GM12891 (cell line): ENCODE measurements at regions not wholly inside any gene's neighbourhood (a gene's known extent, or its start where the extent isn't known, plus 50 kb on each side); places are given as distances from the start of the nearest gene placed in this dataset.

Experiments used
- DNase-seq: peaks from one replicate; pipeline ENCODE4 v3.0.0; 2011; ENCODE audit warnings: low spot score; ENCODE audit not compliant: insufficient read length
- FAIRE-seq: peaks from 2 replicates; lab custom pipeline; 2011; peaks lifted over from hg19 to GRCh38; lab: Jason Lieb, UNC
- PAX5 ChIP-seq: IDR thresholded peaks from 2 replicates; pipeline ENCODE4 v1.6.1; 2011; ENCODE audit warnings: low read length, moderate library complexity, mild to moderate bottlenecking; ENCODE audit not compliant: insufficient read depth, severe bottlenecking
- POLR2A ChIP-seq: IDR thresholded peaks from 2 replicates; pipeline ENCODE4 v1.6.1; 2011; ENCODE audit warnings: low read depth, low read length, control low read depth
- POLR2AphosphoS5 ChIP-seq: IDR thresholded peaks from 2 replicates; pipeline ENCODE4 v1.6.1; 2011; ENCODE audit warnings: low read depth, low read length, control low read depth
- POU2F2 ChIP-seq: IDR thresholded peaks from 2 replicates; pipeline ENCODE4 v1.6.1; 2011; ENCODE audit warnings: low read depth, mild to moderate bottlenecking, control low read depth, low read length, moderate library complexity
- SPI1 ChIP-seq: IDR thresholded peaks from 2 replicates; pipeline ENCODE4 v1.6.1; 2011; ENCODE audit warnings: low read depth, low read length, control low read depth
- TAF1 ChIP-seq: IDR thresholded peaks from 2 replicates; pipeline ENCODE4 v1.6.1; 2011; ENCODE audit warnings: low read depth, low read length, control low read depth

GRCh38 chr4:14008494-14008893, 381.0 kb upstream of the BOD1L1 start:
- no peak for TF ChIP-seq SPI1
- TF ChIP-seq POU2F2, result no peak
- TF ChIP-seq TAF1, result no peak
- no peak for TF ChIP-seq POLR2AphosphoS5
- no peak for TF ChIP-seq PAX5
- TF ChIP-seq POLR2A, result no peak
- DNase-seq, result no peak
- FAIRE-seq, result no peak

- TF ChIP-seq POLR2AphosphoS5, result no peak
- TF ChIP-seq TAF1, result no peak
- no peak for TF ChIP-seq PAX5
- TF ChIP-seq POU2F2, result no peak
- TF ChIP-seq SPI1, result no peak
- no peak for TF ChIP-seq POLR2A
- FAIRE-seq (no peak), DNase-seq (no peak)
These were observed 390.8 kb upstream of the BOD1L1 start for GRCh38 chr4:14018191-14018853.

GRCh38 chr4:14022456-14022855, 394.9 kb upstream of the BOD1L1 start:
- no peak for DNase-seq
- TF ChIP-seq SPI1 (no peak), TAF1 (no peak), PAX5 (no peak), POLR2AphosphoS5 (no peak), POLR2A (no peak)
- FAIRE-seq, result no peak

GRCh38 chr4:14023036-14023435, 395.5 kb upstream of the BOD1L1 start:
- TF ChIP-seq PAX5 (no peak), POLR2A (no peak), SPI1 (no peak), POU2F2 (no peak), TAF1 (no peak), POLR2AphosphoS5 (no peak)
- no peak for FAIRE-seq
- DNase-seq, result no peak

GRCh38 chr4:14023896-14024295, 396.4 kb upstream of the BOD1L1 start:
- no peak for FAIRE-seq

GRCh38 chr4:14025111-14025510, 397.6 kb upstream of the BOD1L1 start:
- DNase-seq (no peak), FAIRE-seq (no peak)
- TF ChIP-seq PAX5 (no peak), TAF1 (no peak), SPI1 (no peak), POU2F2 (no peak), POLR2AphosphoS5 (no peak), POLR2A (no peak)

More at GRCh38 chr4:14023896-14024295, 396.4 kb upstream of the BOD1L1 start:
- TF ChIP-seq TAF1 (no peak), POLR2A (no peak), SPI1 (no peak), POU2F2 (no peak), POLR2AphosphoS5 (no peak), PAX5 (no peak)
- DNase-seq, result no peak

GRCh38 chr4:14025891-14026290, 398.4 kb upstream of the BOD1L1 start:
- DNase-seq (no peak), FAIRE-seq (no peak)
- TF ChIP-seq POLR2AphosphoS5, result no peak

- TF ChIP-seq POLR2AphosphoS5, result no peak
- DNase-seq (no peak), FAIRE-seq (no peak)
These were observed 401.3 kb upstream of the BOD1L1 start for GRCh38 chr4:14028862-14029261.

GRCh38 chr4:14035076-14035475, 407.6 kb upstream of the BOD1L1 start:
- TF ChIP-seq PAX5 (no peak), SPI1 (no peak), TAF1 (no peak), POU2F2 (no peak), POLR2AphosphoS5 (no peak), POLR2A (no peak)
- no peak for FAIRE-seq
- DNase-seq, result no peak

- DNase-seq, result no peak
- TF ChIP-seq POLR2A, result no peak
- no peak for TF ChIP-seq TAF1
- TF ChIP-seq SPI1, result no peak
- TF ChIP-seq PAX5, result no peak
- TF ChIP-seq POU2F2, result no peak
- TF ChIP-seq POLR2AphosphoS5, result no peak
- FAIRE-seq, result no peak
These were observed 415.7 kb upstream of the BOD1L1 start for GRCh38 chr4:14043203-14043602.

- no peak for FAIRE-seq
- DNase-seq, result no peak
- TF ChIP-seq POU2F2 (no peak), SPI1 (no peak), POLR2A (no peak), PAX5 (no peak), POLR2AphosphoS5 (no peak), TAF1 (no peak)
These were observed 419.1 kb upstream of the BOD1L1 start for GRCh38 chr4:14046642-14047041.
